HG02571 (cell line): ENCODE measurements at regions not wholly inside any gene's neighbourhood (a gene's known extent, or its start where the extent isn't known, plus 50 kb on each side); places are given as distances from the start of the nearest gene placed in this dataset.

Experiments used
- ATAC-seq: cut with Tn5 transposase; IDR thresholded peaks from one replicate; pipeline ENCODE4 v1.9.1; 2021; ENCODE audit warnings: mild to moderate bottlenecking, moderate library complexity; ENCODE audit not compliant: unreplicated experiment

DNA sequence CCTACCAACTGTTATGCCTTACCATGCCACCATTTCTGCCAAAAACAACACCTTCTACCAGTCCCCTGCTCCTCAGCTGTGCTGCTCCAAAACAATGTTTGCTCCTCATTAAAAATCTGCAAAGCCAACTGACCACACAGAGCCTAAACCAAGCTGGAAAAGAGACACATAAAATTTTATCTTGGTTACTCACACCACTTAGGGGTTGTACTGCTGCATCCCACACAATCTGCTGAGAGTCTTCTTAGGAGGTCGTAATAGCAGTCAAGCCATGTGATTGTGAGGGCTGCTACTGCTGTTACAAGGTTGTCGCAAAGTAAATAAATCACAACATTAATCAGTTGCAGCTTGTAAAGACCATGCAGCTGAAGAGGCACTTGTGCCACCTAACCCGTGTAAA lies 607.4 kb upstream of the FAM241A start:
- no peak for ATAC-seq

DNA sequence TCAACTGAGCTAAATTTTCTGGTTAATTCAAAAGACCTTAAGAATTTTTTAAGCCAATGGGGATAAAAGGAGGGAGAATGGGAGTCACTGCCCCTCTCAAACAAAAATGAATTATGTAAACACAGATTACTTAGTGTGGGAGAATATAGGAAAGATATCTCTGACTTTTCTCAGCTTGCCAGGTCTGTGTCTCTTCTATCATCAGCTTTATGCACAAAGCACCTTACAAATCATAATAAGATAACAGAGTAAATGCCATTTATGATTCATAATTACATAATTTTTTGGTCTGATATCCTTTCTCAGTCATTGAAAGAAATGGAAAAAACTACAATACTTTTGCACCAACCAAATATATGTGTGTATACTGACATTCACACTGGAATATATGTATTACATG lies 604.6 kb upstream of the FAM241A start:
- ATAC-seq, result no peak

DNA sequence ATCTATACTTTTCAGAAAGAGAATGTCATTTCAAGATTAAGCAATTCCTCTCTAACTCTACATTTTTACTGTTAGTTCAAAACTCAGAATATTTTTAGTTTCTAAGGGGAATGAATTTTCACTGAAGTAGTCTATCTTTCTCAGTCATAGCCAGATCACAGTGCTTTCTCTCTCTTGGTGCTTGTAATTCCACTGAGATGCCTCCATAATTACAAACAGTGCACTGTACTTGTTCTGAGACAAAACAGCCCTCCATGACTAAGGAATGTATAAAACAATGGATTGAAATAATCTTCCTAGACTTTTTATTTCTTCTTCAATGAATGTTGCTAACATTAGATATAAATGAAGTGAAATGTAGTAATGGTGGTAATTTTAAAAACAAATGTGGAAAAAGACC lies 603.2 kb upstream of the FAM241A start:
- ATAC-seq, result no peak

DNA sequence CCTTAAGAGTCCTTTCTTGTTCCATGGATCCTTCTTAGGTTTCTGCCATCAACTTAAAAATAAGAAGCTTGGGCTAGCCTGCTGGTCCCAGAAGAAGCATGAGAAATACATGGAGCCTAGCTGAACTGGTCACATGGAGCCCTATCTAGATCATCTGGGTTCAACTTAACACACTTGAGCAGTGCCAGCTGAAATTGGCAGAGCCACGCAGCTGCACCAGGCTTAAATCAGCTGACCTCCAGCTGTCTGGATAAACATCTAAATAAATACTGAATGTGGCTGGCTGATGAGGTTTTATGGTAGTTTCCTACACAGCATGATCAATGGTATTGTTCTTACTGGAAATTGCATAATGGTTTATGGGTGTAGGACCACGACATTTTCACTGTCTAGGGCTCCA lies 598.4 kb upstream of the FAM241A start:
- no peak for ATAC-seq

DNA sequence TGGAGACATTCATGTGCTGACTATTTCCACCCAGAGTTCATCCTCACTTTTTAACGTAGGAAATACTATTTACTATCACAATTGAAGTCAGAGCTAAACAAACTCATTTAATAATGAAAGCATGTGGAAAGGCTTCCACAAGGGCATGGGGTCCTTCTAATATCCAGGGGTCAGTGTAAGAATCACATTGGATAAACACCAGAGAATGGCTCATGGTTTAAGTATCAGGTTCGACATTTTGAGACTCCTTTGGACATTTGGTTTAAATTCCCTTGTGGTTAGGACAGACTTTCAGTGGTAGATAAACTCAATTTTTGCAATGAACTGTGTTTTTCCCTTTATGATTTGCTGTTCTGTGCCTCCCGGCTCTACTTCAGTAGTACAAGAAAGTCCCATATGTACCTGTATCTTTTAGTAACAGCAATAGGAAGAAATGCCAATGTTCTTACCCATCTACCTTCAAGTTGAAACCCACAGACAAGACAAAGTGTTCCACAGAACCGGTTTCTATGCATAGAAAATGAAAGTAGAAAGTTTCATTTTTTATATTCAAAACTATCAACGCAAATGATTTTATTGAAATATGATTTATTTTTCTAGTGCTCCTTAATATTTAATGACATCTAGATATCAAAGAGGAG lies 589.0 kb upstream of the FAM241A start:
- ATAC-seq, result no peak

DNA sequence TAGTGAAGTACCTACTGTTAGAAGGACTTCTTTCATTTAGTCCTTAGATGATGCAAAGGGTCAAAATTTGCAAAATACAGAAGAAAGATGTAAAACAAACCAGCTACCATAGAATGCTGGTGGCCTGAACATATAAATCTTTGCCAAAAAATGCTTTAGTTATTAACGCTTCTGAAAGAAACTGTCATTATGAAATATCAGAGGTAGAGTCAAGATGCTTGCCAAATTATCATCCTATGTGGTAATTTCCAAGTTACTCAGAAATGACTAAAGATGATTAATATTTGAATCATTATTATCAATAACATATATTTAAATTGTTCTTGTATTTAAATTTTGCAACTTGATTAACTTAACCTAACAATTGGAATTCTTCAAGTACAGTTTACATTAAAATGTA lies 588.4 kb upstream of the FAM241A start:
- no peak for ATAC-seq

DNA sequence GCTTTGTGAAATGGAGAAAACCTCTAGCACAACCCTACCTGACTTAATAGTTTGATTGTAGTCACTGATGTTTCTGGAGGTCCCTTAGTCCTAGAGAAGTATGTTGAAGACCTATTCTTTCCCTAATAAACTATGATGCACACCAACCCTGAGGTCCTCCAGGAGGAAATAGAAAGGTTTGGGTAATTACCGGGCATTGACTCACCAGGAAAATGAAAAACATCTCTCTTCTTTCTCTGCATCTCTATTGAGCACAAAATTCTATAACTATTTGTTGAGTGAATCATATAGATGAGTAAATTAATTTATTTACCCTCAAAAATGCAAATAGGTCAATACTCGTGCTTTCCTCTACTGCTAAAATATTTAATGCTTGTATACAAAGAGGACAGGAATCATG lies 582.4 kb upstream of the FAM241A start:
- ATAC-seq, result no peak

DNA sequence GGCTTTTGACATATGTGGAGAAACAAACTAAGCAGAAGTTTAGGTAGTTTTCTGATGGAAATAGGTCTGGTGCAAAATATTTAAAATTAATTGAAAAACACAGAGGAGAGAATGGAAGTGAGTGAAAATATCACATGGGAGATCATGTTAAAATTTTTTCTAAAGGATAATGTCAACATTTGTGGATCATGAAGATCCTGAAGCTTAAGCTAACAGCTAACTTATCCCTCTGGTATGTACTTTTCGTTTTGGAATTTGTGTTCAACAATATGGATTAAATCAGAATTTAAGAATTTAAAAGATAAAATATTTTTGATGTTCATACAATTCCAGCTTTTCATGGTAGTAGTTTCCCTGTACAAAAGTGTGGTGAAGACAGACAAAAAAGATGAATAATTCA lies 572.8 kb upstream of the FAM241A start:
- no peak for ATAC-seq

DNA sequence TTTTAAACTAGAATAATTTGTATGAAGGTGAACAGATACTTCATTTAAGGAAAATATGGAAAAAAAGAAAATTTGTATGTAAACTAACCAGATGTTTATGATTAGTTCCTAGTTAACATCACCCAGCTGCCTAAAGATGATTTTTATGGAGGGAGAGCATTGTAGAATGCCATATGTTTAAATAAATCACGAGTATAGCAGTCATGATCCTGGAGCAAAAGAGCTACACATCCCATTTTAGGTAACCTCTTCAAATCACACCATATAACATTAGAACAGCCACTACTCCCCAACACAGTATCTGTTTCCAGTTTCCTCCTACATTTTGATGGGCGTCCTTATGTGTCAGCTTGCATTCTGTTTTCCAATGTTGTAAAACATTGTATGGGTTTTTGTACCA lies 571.9 kb upstream of the FAM241A start:
- ATAC-seq, result no peak

DNA sequence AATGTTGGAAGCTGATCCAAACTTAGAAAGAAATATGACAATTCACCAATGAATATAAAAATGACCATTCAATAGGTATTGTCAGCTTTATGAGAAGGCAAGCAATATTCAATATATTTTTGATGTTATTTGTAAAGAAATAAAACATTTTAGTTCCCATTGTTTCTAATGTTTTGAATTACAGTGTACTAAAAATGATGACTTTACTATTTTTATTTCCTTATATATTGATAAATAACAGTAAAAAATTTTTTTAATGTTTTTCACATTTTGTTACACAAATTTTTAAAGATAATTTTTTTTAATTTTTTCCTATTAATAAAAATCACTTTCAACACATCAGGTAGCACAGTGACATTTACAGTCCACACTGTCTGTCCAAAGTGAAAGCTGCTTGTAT lies 565.5 kb upstream of the FAM241A start:
- ATAC-seq, result no peak

DNA sequence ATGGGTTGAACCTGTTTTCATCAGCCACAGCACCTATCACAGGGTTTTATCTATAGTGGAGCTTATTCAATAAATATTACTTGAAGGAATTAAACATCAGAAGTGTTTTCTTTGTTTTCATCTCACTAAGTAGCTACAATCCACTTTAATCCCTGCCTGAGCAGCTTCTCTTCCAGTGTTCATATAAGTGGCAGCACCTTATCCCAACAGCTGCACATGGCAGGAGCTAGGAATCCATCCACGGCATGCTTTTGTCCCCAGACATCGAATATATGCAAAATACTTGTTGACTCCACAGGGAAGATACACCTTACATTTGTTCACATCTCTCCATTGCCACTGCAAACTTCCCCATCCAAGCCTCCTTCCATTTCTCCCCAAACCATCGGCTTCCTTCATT lies 549.8 kb upstream of the FAM241A start:
- ATAC-seq, result no peak

DNA sequence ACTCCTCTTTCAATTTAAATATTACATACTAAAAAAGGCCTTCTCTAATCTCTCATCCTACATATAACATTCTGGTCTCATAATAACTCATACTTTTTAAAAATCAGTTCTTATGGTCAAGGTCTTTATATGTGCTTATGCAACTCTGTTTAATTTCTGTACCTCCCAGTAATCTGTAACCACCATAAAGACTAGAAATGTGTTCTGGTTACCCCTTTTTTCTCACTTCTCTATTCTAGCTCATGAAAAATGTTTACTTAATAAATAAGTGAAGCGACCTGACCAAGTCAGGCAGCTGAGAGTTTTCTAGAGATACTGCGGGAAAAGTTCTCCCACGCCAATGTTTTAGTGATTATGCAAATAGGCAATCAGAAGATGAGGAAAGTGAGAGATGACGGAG lies 548.8 kb upstream of the FAM241A start:
- no peak for ATAC-seq

DNA sequence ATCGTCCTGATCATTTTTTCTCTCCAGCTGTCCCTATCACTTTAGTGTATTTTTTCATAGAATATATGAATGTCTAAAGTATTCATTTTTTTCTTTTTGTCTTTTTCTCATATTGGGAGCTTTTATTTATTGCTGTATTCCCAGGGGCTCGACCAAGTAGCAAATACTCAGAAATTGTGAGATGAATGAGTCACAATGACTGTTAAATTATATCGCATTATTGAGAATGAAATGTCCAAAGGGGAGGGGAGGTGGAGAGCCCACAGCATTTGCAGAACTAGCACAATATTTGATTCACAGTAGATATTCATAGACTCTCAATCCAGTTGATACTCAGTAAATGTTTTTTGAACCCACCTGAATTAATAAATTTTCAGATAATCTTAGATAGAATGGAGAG lies 543.6 kb upstream of the FAM241A start:
- no peak for ATAC-seq

DNA sequence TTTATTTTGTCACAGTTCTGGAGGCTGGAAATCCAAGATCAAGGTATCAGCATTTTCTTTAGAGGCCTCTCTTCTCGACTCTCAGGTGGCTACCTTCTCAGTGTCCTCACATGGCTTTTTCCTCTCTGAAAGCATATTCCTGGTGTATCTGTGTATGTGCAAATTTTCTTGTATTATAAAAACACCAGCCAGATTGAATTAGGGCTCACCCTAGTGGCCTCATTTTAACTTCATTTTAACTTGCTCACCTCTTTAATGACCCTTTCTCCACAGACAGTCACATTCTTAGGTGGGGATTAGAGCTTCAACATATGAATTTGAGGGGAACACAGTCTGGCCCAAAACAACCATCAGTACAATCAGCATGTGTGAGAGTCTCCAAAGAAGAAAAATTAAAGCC lies 542.4 kb upstream of the FAM241A start:
- ATAC-seq, result no peak

DNA sequence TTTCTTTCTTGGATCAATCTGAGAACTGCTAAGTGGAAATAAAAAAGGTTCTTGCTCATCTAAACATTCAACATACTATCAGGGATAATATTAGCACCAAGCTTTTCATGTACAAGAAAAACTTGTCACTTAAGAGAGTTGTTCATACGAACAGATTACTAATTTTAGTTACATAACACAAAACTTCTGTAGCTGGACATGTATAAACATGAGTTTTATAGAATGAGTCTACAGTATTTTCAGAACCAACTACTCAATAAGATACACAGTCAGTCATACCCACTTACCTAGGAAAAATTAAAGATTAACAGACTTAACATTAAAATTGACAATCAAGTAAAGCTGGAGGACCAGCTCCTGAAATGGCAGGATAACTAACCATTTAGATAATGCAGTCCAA lies 540.1 kb upstream of the FAM241A start:
- ATAC-seq, result no peak

DNA sequence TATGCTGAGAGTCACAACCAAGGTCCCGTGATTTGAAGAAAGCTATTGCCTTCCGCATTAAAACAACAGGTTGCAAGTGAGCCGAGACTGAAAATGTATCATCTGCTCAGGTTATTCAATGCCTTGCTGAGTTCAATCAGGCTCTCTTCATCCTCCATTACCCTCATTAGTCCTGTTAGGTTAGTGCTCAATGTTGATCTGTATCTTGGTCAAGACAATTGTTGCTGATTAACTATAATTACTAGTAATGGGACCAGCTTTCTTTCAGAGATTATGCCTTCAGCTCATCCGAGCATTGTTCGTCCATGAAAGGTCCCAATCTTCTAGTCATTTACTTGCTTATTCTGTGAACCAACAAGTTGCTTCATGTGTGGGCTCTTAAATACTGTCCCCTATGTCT lies 534.6 kb upstream of the FAM241A start:
- no peak for ATAC-seq

DNA sequence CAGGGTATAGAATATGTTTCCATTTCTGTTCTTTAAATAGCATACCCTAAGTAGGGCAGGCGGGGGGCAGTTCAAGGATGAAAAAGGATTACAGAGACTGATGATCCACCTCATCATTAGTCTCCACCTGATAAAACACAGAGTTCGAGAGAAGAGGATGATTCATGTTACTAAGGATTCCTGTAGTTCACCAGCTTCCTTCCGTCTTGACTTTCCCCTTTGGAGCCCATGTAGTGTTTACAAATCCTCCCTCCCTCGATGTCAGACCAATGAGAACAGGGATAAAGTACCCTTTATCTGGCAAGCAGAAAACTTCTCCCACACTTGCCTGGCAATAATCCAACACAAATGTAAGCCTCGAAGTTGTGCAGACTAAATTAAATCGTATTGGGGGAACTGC lies 526.3 kb upstream of the FAM241A start:
- no peak for ATAC-seq

DNA sequence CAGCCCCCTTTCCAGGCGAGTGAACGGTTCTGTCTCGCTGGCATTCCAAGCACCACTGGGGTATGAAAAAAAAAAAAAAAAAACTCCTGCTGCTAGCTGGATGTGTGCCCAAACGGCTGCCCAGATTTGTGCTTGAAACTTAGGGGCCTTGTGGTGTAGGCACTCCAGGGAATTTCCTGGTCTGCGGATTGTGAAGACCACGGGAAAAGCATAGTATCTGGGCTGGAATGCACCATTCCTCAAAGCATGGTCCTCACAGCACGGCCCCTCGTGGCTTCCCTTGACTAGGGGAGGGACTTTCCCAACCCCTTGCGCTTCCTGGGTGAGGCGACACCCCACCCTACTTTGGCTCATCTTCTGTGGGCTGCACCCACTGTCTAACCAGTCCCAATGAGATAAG lies 516.8 kb upstream of the FAM241A start:
- ATAC-seq, result no peak

DNA sequence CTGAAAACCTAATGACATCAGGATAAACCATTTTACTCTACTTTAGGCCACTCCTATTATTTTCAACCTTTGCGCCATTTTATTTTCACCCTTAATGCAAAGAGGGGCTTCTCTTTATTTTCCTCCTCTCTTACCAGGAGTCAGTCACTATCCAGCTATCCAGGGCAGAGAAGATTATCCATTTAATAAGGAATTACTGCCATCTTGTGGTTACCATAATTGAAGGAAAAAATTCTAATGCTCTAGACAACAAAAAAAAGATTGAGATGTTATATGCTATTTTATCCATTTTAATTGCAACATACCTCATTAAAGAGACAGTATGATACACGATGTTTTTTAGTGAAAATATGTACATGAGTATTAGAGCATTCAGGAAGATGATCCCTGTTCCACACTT lies 514.5 kb upstream of the FAM241A start:
- no peak for ATAC-seq

DNA sequence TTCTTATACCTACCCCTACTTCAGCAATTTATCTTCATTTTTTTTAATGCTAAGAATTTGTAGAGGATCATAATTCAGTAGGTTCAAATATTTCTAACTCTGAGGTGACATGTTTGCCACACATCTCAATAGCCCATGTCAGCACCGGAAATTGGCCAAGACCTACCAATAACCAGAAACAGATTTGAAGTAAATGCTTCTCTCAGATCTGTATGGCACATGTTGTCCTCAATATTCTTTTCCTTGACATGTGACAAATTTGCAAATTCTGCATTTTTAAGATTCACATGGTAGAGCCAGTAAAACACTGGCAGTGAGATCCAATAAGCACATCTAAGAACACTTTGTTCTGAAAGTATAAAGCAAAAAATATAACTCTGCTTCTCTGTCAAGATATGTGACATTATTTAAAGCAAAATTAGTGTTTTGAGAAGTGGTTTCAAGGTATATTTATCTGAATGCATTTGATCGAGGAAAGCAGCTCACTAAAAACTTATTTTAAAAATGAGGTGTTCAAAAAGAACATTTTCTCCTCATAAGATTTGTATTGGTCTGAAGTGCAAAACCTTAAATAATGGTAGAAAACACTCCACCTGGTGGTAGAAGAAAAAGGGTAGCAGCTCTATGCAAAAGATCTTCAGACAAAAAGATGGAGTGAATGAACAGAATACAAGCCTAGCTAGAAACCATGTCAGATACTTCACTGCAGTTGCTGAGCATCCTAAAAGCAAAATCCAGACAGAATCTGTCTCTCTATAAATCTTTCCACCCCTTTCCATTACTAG lies 513.8 kb upstream of the FAM241A start:
- no peak for ATAC-seq

DNA sequence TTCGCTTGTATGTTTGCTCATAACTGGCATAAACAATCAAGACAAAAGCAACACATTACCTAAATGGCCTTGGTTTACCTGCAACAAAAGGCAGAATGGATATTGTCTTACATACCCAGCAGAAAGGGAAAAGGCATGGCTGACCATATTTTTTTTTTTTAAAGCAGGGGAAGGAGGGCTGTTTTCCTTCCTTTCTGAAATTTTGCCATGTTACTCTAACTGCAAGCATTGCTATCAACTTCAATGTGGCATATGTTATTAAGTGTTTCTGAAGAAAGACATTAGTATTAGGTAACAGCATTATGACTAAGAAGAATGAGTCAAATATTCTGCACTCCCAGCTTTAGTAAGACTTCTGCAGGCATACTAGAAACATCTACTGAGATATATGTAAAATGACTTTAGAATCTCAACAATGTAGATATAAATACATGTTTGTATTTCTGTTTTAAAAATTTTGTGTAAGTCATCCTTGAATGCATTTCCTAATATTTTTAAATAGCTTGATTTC lies 512.6 kb upstream of the FAM241A start:
- no peak for ATAC-seq

DNA sequence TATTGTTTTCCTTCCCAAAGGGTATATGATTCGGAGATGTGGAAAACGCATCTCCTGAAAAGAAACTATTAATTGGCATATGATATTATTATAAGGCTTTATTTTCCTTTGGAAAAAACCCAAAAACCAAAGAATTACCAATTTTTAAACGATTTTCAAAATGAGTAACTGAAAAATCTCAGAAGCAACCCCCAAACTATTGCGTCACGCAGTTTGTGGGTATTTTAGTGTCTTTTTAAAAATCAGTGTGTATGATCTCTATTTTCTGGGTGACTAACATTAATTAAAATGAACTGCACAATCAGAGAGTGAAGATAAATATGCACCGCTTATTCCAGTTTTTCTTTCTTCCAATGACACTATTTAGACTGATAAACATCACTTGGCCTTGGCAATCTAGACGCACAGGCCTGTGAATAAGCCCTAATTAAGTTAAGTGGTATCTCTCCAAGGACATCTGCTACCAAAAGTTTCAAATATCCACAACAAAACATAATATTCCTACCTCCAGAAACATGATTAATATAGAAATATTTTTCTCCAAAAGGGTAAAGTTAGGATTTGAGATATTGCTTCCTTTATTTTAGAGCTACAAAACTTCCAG lies 511.5 kb upstream of the FAM241A start:
- no peak for ATAC-seq
